A673 (cell line): ENCODE measurements at regions not wholly inside any gene's neighbourhood (a gene's known extent, or its start where the extent isn't known, plus 50 kb on each side); places are given as distances from the start of the nearest gene placed in this dataset.

Experiments used
- BruUV-seq: library from RNA; stranded (reverse); fragments of 400-500 nt; replicated peaks from 2 replicates; lab custom pipeline; 2021; lab: Mats Ljungman, UMichigan
- CTCF ChIA-PET: fragments of 300-600 bp; sonication (Branson Sonifier 250); formaldehyde crosslinking; loops from one replicate; lab custom pipeline; 2022; ENCODE audit warnings: antibody characterized with exemption; lab: Charles Lee
- POLR2A ChIA-PET: fragments of 300-600 bp; sonication (Branson Sonifier 250); formaldehyde crosslinking; loops from one replicate; lab custom pipeline; 2022; ENCODE audit warnings: antibody characterized with exemption; ENCODE audit not compliant: low non-redundant PET; lab: Charles Lee
- DNase-seq: peaks from one replicate; pipeline ENCODE4 v3.0.0-alpha.2; 2015; ENCODE audit warnings: low spot score
- H3K27ac ChIP-seq: fragments of 200-600 bp; sonication (generic); 2 replicates; pipeline ENCODE4 v1.5.1; 2016; ENCODE audit warnings: mixed run types, low read depth, mild to moderate bottlenecking, mixed read lengths, antibody characterized with exemption, low read length; ENCODE audit not compliant: poor library complexity, severe bottlenecking
- H3K27me3 ChIP-seq: fragments of 200-600 bp; sonication (generic); replicated peaks from 2 replicates; pipeline ENCODE4 v1.6.1; 2017; ENCODE audit warnings: mixed run types, low read depth, mild to moderate bottlenecking, mixed read lengths, antibody characterized with exemption, low read length; ENCODE audit not compliant: insufficient read depth, poor library complexity
- H3K36me3 ChIP-seq: fragments of 200-600 bp; sonication (generic); 2 replicates; pipeline ENCODE4 v1.6.1; 2016; ENCODE audit warnings: mixed run types, mild to moderate bottlenecking, mixed read lengths, antibody characterized with exemption, low read length; ENCODE audit not compliant: insufficient read depth, poor library complexity, severe bottlenecking
- H3K4me1 ChIP-seq: fragments of 200-600 bp; sonication (generic); 2 replicates; pipeline ENCODE4 v1.6.1; 2017; ENCODE audit warnings: mixed run types, mild to moderate bottlenecking, mixed read lengths, antibody characterized with exemption, low read length; ENCODE audit not compliant: insufficient read depth, poor library complexity, severe bottlenecking
- H3K4me3 ChIP-seq: fragments of 200-600 bp; sonication (generic); 2 replicates; pipeline ENCODE4 v1.5.1; 2016; ENCODE audit warnings: low read depth, mixed run types, mild to moderate bottlenecking, mixed read lengths, low read length; ENCODE audit not compliant: poor library complexity, severe bottlenecking
- H3K9me3 ChIP-seq: fragments of 200-600 bp; sonication (generic); 2 replicates; pipeline ENCODE4 v1.6.1; 2016; ENCODE audit warnings: mixed run types, low read depth, mild to moderate bottlenecking, mixed read lengths, antibody characterized with exemption, low read length; ENCODE audit not compliant: poor library complexity, severe bottlenecking
- CTCF ChIP-seq: fragments of 300-800, 200-600 bp; sonication (generic); conservative IDR thresholded peaks from 2 replicates; pipeline ENCODE4 v1.5.1; 2017; ENCODE audit warnings: low read depth, mild to moderate bottlenecking, antibody characterized with exemption, low read length, moderate library complexity, mixed read lengths
- EZH2 ChIP-seq: fragments of 200-600 bp; sonication (generic); IDR thresholded peaks from 2 replicates; pipeline ENCODE4 v1.6.1; 2017; ENCODE audit warnings: borderline replicate concordance, low read depth, mild to moderate bottlenecking, mixed read lengths, antibody characterized with exemption, low read length; ENCODE audit not compliant: poor library complexity, severe bottlenecking
- intact Hi-C: fragments of 100-400 bp; cut with micrococcal nuclease; formaldehyde crosslinking; loops from one replicate; pipeline ENCODE4 v1.10.0; 2022; ENCODE audit not compliant: unreplicated experiment

GRCh38 chr5:116982035-116982434 is 407.4 kb upstream of the SEMA6A start:
- DNase-seq = no peak
- no peaks in the 10 kb centered on the region for H3K9me3 ChIP-seq
- no peaks in the 10 kb centered on the region for H3K36me3 ChIP-seq
- no TSS peak for BruUV-seq
- no peaks in the 10 kb centered on the region for H3K4me1 ChIP-seq
- POLR2A ChIA-PET = no interaction called here
- no peak overlapping the region for H3K27ac ChIP-seq
- no peak for TF ChIP-seq CTCF
- TF ChIP-seq EZH2 = no peak
- intact Hi-C loops = no loop called here
- H3K27me3 ChIP-seq = no peaks in the 10 kb centered on the region
- CTCF ChIA-PET = no interaction called here
- no peak overlapping the region for H3K4me3 ChIP-seq

GRCh38 chr5:116980581-116980980 is 406.0 kb upstream of the SEMA6A start:
- no peak for TF ChIP-seq CTCF
- TF ChIP-seq EZH2 = no peak
- Histone ChIP-seq H3K36me3 (no peaks in the 10 kb centered on the region), H3K4me1 (no peaks in the 10 kb centered on the region), H3K9me3 (no peaks in the 10 kb centered on the region), H3K27me3 (no peaks in the 10 kb centered on the region), H3K27ac (no peak overlapping the region), H3K4me3 (no peak overlapping the region)
- DNase-seq = no peak
- no TSS peak for BruUV-seq
- intact Hi-C loops = no loop called here
- CTCF ChIA-PET = no interaction called here
- POLR2A ChIA-PET = no interaction called here

DNA sequence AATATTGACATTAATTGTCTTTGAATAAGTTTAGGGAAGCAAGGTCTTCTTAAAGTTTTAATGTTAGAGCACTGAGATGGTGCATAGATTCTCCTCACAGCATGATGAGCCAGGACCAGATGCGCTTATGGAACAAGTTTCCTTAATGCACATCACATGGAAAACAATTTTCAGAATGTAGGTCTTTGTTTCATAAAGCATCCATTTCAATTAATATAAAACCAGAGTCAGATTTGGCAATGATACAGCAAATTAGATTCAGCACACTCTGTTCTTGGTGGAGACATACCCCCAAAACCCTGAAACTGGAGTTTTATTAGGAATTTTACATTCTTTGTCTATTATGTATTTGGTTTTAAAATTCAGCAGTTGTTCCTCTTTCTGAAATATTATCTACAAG is 402.1 kb upstream of the SEMA6A start:
- no peak for TF ChIP-seq CTCF
- TF ChIP-seq EZH2 = no peak
- DNase-seq = no peak
- Histone ChIP-seq H3K9me3 (no peaks in the 10 kb centered on the region), H3K27ac (no peak overlapping the region), H3K27me3 (no peaks in the 10 kb centered on the region), H3K4me3 (no peak overlapping the region), H3K36me3 (no peaks in the 10 kb centered on the region), H3K4me1 (no peaks in the 10 kb centered on the region)
- ChIA-PET POLR2A (no interaction called here), CTCF (no interaction called here)
- no TSS peak for BruUV-seq
- intact Hi-C loops = no loop called here
